Liver (tissue), 8 donors: ENCODE measurements at regions not wholly inside any gene's neighbourhood (a gene's known extent, or its start where the extent isn't known, plus 50 kb on each side); places are given as distances from the start of the nearest gene placed in this dataset.

ENCODE experiments used
- DNase-seq: peaks from one replicate; pipeline ENCODE4 v3.0.0-alpha.2; 2017; ENCODE audit warnings: low spot score
- H3K27ac ChIP-seq, 2 donors: one replicate each; pipeline ENCODE4 v1.7.0; 2013; ENCODE audit warnings: inconsistent platforms in 2 of 2, low read length in 2 of 2, control low read depth in 1 of 2, low read depth in 1 of 2, mild to moderate bottlenecking in 1 of 2
- H3K27me3 ChIP-seq, 4 donors: one replicate each; pipeline versions ENCODE4 v1.6.1 to v1.7.0; 2013; ENCODE audit warnings: low read length in 3 of 4, inconsistent platforms in 1 of 4, mild to moderate bottlenecking in 1 of 4, moderate library complexity in 1 of 4; ENCODE audit not compliant: control insufficient read depth in 4 of 4, insufficient read depth in 4 of 4
- H3K36me3 ChIP-seq, 4 donors: one replicate each; pipeline versions ENCODE4 v1.6.1 to v1.7.0; 2013; ENCODE audit warnings: low read length in 3 of 4, mild to moderate bottlenecking in 3 of 4, low read depth in 1 of 4, moderate library complexity in 1 of 4; ENCODE audit not compliant: control insufficient read depth in 4 of 4, insufficient read depth in 3 of 4
- H3K4me1 ChIP-seq, 4 donors: one replicate each; pipeline versions ENCODE4 v1.6.1 to v1.7.0; 2013; ENCODE audit warnings: low read length in 3 of 4, mild to moderate bottlenecking in 3 of 4, moderate library complexity in 1 of 4; ENCODE audit not compliant: control insufficient read depth in 4 of 4, insufficient read depth in 4 of 4
- H3K4me3 ChIP-seq, 3 donors: one replicate each; pipeline versions ENCODE4 v1.6.1 to v1.7.0; 2013; ENCODE audit warnings: low read length in 3 of 3, control low read depth in 1 of 3, low read depth in 1 of 3, mild to moderate bottlenecking in 1 of 3
- H3K9ac ChIP-seq, 2 donors: one replicate each; pipeline ENCODE4 v1.7.0; 2013; ENCODE audit warnings: low read length in 2 of 2, mild to moderate bottlenecking in 2 of 2, moderate library complexity in 2 of 2, control low read depth in 1 of 2, low read depth in 1 of 2
- H3K9me3 ChIP-seq, 4 donors: one replicate each; pipeline versions ENCODE4 v1.6.1 to v1.7.0; 2013; ENCODE audit warnings: low read length in 3 of 4; ENCODE audit not compliant: control insufficient read depth in 4 of 4
- CTCF ChIP-seq: fragments of 150-350 bp; IDR thresholded peaks from 2 replicates; pipeline ENCODE4 v1.5.1; 2017; ENCODE audit warnings: improper control_type of control experiment, low read depth, low read length; ENCODE audit not compliant: missing input control
- EGR1 ChIP-seq, 2 donors: IDR thresholded peaks; 2 replicates each; pipeline ENCODE4 v1.6.1; 2016 to 2018; ENCODE audit warnings: antibody characterized with exemption in 2 of 2, low read depth in 2 of 2
- FOXA2 ChIP-seq: IDR thresholded peaks from 2 replicates; pipeline ENCODE4 v1.6.1; 2016; ENCODE audit warnings: antibody characterized with exemption
- GABPA ChIP-seq, 2 donors: IDR thresholded peaks in 1 of 2; conservative IDR thresholded peaks in 1 of 2; 2 replicates each; pipeline ENCODE4 v1.6.1; 2016; ENCODE audit warnings: antibody characterized with exemption in 2 of 2, mild to moderate bottlenecking in 1 of 2, moderate library complexity in 1 of 2
- HNF4G ChIP-seq: IDR thresholded peaks from 2 replicates; pipeline ENCODE4 v1.6.1; 2016; ENCODE audit warnings: antibody characterized with exemption
- RAD21 ChIP-seq, 2 donors: IDR thresholded peaks; 2 replicates each; pipeline ENCODE4 v1.6.1; 2016; ENCODE audit warnings: antibody characterized with exemption in 2 of 2, mild to moderate bottlenecking in 2 of 2
- SP1 ChIP-seq: IDR thresholded peaks from 2 replicates; pipeline ENCODE4 v1.6.1; 2018; ENCODE audit warnings: antibody characterized with exemption, mild to moderate bottlenecking
- ZBTB33 ChIP-seq: IDR thresholded peaks from 2 replicates; pipeline ENCODE4 v1.6.1; 2016; ENCODE audit warnings: antibody characterized with exemption
- WGBS: extraction: QIAGEN DNeasy Blood & Tissue Kit; methylation state at CpG from one replicate; pipeline ENCODE4 v1.1.7; 2013; 5-methylcytosine and 5-hydroxymethylcytosine counted together
- donor health status: healthy.
- donor health status: healthy.
- donor health status: healthy.
- donor health status: healthy.
- donor health status: healthy.

- TF ChIP-seq CTCF: no peak
- TF ChIP-seq ZBTB33: no peak
- TF ChIP-seq HNF4G: no peak
- no peak for TF ChIP-seq FOXA2
- WGBS: 89% methylated on average over 9 of the region's 9 CpGs
- H3K27ac ChIP-seq: no peak overlapping the region
- no peaks in the 10 kb centered on the region for H3K27me3 ChIP-seq
- H3K9ac ChIP-seq: no peak overlapping the region
- no peak overlapping the region for H3K4me3 ChIP-seq
- DNase-seq: no peak
- H3K4me1 ChIP-seq: no peaks in the 10 kb centered on the region
- no peaks in the 10 kb centered on the region for H3K36me3 ChIP-seq
- no peaks in the 10 kb centered on the region for H3K9me3 ChIP-seq
Observed at GRCh38 chr6:147910281-147910680, 401.8 kb downstream of the SAMD5 start.

DNA sequence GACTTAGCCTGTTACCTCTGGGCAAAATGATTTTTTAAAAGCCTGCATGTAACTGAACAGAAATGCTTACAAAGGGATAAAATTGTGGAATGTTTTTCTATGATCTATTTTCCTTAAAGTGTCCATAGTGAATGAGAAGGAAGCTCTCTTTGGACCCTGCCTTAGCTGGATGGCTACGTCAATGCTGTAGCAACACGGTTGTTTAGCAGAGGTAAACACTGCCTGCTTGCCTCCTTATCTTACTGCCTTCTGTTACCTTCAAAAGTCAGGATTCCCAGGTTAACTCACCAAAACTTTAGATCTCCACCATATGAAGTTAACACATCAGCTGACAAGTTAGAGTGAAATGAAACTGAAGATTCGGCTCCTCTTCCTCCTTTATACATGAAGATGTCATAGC, 402.6 kb downstream of the SAMD5 start:
- WGBS: 87% methylated on average over 3 of the region's 3 CpGs
- no peaks in the 10 kb centered on the region for H3K4me1 ChIP-seq
- H3K36me3 ChIP-seq: no peaks in the 10 kb centered on the region
- H3K9me3 ChIP-seq: no peaks in the 10 kb centered on the region
- TF ChIP-seq SP1 (no peak), GABPA (IDR thresholded peaks at IDR 0.05 in 1 of 2, conservative IDR thresholded peaks at IDR 0.05 in 1 of 2) (no peak), CTCF (no peak), ZBTB33 (no peak), EGR1 (IDR thresholded peaks at IDR 0.05; ENCODE audit: low read depth in 2 of 2) (no peak)
- H3K27ac ChIP-seq: no peak overlapping the region
- H3K9ac ChIP-seq: no peak overlapping the region
- DNase-seq: no peak
- no peak overlapping the region for H3K4me3 ChIP-seq
- no peaks in the 10 kb centered on the region for H3K27me3 ChIP-seq

GRCh38 chr6:147911686-147912085, 403.2 kb downstream of the SAMD5 start:
- no peak for TF ChIP-seq ZBTB33
- no peak for TF ChIP-seq RAD21 (IDR thresholded peaks at IDR 0.05)
- Histone ChIP-seq H3K36me3 (no peaks in the 10 kb centered on the region), H3K27me3 (no peaks in the 10 kb centered on the region), H3K4me1 (no peaks in the 10 kb centered on the region), H3K9ac (no peak overlapping the region), H3K9me3 (no peaks in the 10 kb centered on the region), H3K27ac (no peak overlapping the region), H3K4me3 (no peak overlapping the region)
- DNase-seq: no peak
- WGBS: 90% methylated on average over 2 of the region's 2 CpGs
